ENCODE measurements at regions not wholly inside any gene's neighbourhood (a gene's known extent, or its start where the extent isn't known, plus 50 kb on each side); places are given as distances from the start of the nearest gene placed in this dataset.

DNA sequence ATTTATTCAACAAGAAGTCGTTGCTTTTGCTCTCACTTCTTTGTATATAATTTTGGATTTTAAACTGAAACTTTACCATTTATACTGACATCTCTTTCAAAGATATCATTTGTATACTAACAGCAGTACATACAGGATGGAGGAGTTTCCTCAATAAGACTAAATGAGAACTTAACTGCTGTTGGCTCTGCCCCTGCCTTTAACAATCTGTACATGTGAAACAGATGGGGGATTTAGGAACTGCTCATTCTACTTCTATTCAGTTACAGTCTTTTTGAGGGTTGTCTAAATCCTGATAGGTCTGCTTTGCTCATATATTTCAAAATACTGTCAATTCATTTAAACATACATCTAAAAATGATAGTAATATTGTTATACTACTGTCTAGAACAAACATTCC is 663.2 kb downstream of the ADGRL2 start:
- Histone ChIP-seq H4K20me1 (ENCODE audit: control insufficient read depth, insufficient read depth, low read depth, low read length) (no peaks in the 10 kb centered on the region), H3K27ac (ENCODE audit: low read depth, low read length) (no peak overlapping the region), H3K9me3 (ENCODE audit: control insufficient read depth, insufficient read depth, low read length) (no peaks in the 10 kb centered on the region), H3K4me1 (ENCODE audit: control insufficient read depth, low read length) (no peaks in the 10 kb centered on the region), H3K9me2 (replicated peaks; ENCODE audit: control insufficient read depth, low read length) (no peaks in the 10 kb centered on the region), H3K36me3 (ENCODE audit: control insufficient read depth, low read length) (no peaks in the 10 kb centered on the region), H3K79me2 (ENCODE audit: control insufficient read depth, low read length) (no peaks in the 10 kb centered on the region), H3K4me2 (ENCODE audit: low read length) (no peak overlapping the region), H3K4me3 (ENCODE audit: low read length) (no peak overlapping the region), H3F3A (ENCODE audit: control insufficient read depth, insufficient read depth) (no peaks in the 10 kb centered on the region), H3K27me3 (ENCODE audit: control insufficient read depth, low read length) (no peaks in the 10 kb centered on the region)
- no peak for TF ChIP-seq CTCF (IDR thresholded peaks at IDR 0.05; ENCODE audit: low read depth, low read length, poor library complexity, severe bottlenecking)
- no peak for TF ChIP-seq EZH2phosphoT487 (IDR thresholded peaks at IDR 0.05; ENCODE audit: borderline replicate concordance, low read length)

- Histone ChIP-seq H4K20me1 (ENCODE audit: control insufficient read depth, insufficient read depth, low read depth, low read length) (no peaks in the 10 kb centered on the region), H3K36me3 (ENCODE audit: control insufficient read depth, low read length) (no peaks in the 10 kb centered on the region), H3K27ac (ENCODE audit: low read depth, low read length) (no peak overlapping the region), H3K9me3 (ENCODE audit: control insufficient read depth, insufficient read depth, low read length) (no peaks in the 10 kb centered on the region), H3K4me1 (ENCODE audit: control insufficient read depth, low read length) (no peaks in the 10 kb centered on the region), H3K9me2 (replicated peaks; ENCODE audit: control insufficient read depth, low read length) (no peaks in the 10 kb centered on the region), H3F3A (ENCODE audit: control insufficient read depth, insufficient read depth) (no peaks in the 10 kb centered on the region), H3K4me2 (ENCODE audit: low read length) (no peak overlapping the region), H3K27me3 (ENCODE audit: control insufficient read depth, low read length) (no peaks in the 10 kb centered on the region), H3K4me3 (ENCODE audit: low read length) (no peak overlapping the region), H3K79me2 (ENCODE audit: control insufficient read depth, low read length) (no peaks in the 10 kb centered on the region)
- TF ChIP-seq CTCF (IDR thresholded peaks at IDR 0.05; ENCODE audit: low read depth, low read length, poor library complexity, severe bottlenecking) (no peak), EZH2phosphoT487 (IDR thresholded peaks at IDR 0.05; ENCODE audit: borderline replicate concordance, low read length) (no peak)
Observed at GRCh38 chr1:82462366-82462765, 661.6 kb downstream of the ADGRL2 start.

- no peak overlapping the region for H3K4me3 ChIP-seq (ENCODE audit: low read length)
- H3K27me3 ChIP-seq (ENCODE audit: control insufficient read depth, low read length) = no peaks in the 10 kb centered on the region
- peaks cover 5% of the 10 kb centered on the region; the same call in 1 of the 2 replicates for H3K9me3 ChIP-seq (ENCODE audit: control insufficient read depth, insufficient read depth, low read length)
- H3K36me3 ChIP-seq (ENCODE audit: control insufficient read depth, low read length) = no peaks in the 10 kb centered on the region
- no peaks in the 10 kb centered on the region for H3K79me2 ChIP-seq (ENCODE audit: control insufficient read depth, low read length)
- no peaks in the 10 kb centered on the region for H3K9me2 ChIP-seq (replicated peaks; ENCODE audit: control insufficient read depth, low read length)
- H4K20me1 ChIP-seq (ENCODE audit: control insufficient read depth, insufficient read depth, low read depth, low read length) = no peaks in the 10 kb centered on the region
- H3F3A ChIP-seq (ENCODE audit: control insufficient read depth, insufficient read depth) = no peaks in the 10 kb centered on the region
- no peaks in the 10 kb centered on the region for H3K4me1 ChIP-seq (ENCODE audit: control insufficient read depth, low read length)
- no peak overlapping the region for H3K4me2 ChIP-seq (ENCODE audit: low read length)
- H3K27ac ChIP-seq (ENCODE audit: low read depth, low read length) = no peak overlapping the region
- TF ChIP-seq CTCF (IDR thresholded peaks at IDR 0.05; ENCODE audit: low read depth, low read length, poor library complexity, severe bottlenecking) = no peak
- no peak for TF ChIP-seq EZH2phosphoT487 (IDR thresholded peaks at IDR 0.05; ENCODE audit: borderline replicate concordance, low read length)
Observed at GRCh38 chr1:82455342-82455741, 654.6 kb downstream of the ADGRL2 start.

DNA sequence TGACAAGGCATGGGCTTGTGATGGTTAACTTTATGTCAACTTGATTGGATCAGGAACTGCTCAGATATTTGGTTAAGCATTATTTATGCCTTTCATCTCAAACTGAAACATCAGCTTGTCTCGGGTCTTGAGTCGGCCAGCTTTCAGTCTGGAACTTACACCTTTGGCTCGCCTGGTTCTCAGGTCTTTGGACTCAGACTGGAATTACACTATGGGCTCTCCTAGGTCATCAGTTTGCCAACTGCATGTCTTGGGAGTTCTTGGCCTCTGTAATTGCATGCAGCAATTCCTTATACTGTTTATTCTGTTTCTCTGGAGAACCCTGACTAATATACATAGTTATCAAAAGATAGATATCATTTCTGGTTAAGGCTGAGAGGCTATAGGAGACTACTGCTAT is 653.7 kb downstream of the ADGRL2 start:
- H3K4me3 ChIP-seq (ENCODE audit: low read length) = no peak overlapping the region
- H3K79me2 ChIP-seq (ENCODE audit: control insufficient read depth, low read length) = no peaks in the 10 kb centered on the region
- no peaks in the 10 kb centered on the region for H3K4me1 ChIP-seq (ENCODE audit: control insufficient read depth, low read length)
- H3K27ac ChIP-seq (ENCODE audit: low read depth, low read length) = no peak overlapping the region
- H3K4me2 ChIP-seq (ENCODE audit: low read length) = no peak overlapping the region
- H3K27me3 ChIP-seq (ENCODE audit: control insufficient read depth, low read length) = no peaks in the 10 kb centered on the region
- H3K9me3 ChIP-seq (ENCODE audit: control insufficient read depth, insufficient read depth, low read length) = peaks cover 5% of the 10 kb centered on the region; the same call in 1 of the 2 replicates
- no peaks in the 10 kb centered on the region for H3K9me2 ChIP-seq (replicated peaks; ENCODE audit: control insufficient read depth, low read length)
- no peaks in the 10 kb centered on the region for H4K20me1 ChIP-seq (ENCODE audit: control insufficient read depth, insufficient read depth, low read depth, low read length)
- no peaks in the 10 kb centered on the region for H3K36me3 ChIP-seq (ENCODE audit: control insufficient read depth, low read length)
- TF ChIP-seq CTCF (IDR thresholded peaks at IDR 0.05; ENCODE audit: low read depth, low read length, poor library complexity, severe bottlenecking) (no peak), EZH2phosphoT487 (IDR thresholded peaks at IDR 0.05; ENCODE audit: borderline replicate concordance, low read length) (no peak)
- no peaks in the 10 kb centered on the region for H3F3A ChIP-seq (ENCODE audit: control insufficient read depth, insufficient read depth)
